NCI-H1105 (cell line): ENCODE measurements at regions not wholly inside any gene's neighbourhood (a gene's known extent, or its start where the extent isn't known, plus 50 kb on each side); places are given as distances from the start of the nearest gene placed in this dataset.
"Not testable (repeated sequence)": the region's sequence is repeated elsewhere in the genome, so short reads cannot be mapped to it uniquely, and the experiment has no call there.

Source experiments
- DNase-seq: peaks from one replicate; lab custom pipeline; 2025; lab: John Stamatoyannopoulos, UW

GRCh38 chr4:31016322-31017061 lies 296.3 kb downstream of the PCDH7 start:
- no peak for DNase-seq

DNA sequence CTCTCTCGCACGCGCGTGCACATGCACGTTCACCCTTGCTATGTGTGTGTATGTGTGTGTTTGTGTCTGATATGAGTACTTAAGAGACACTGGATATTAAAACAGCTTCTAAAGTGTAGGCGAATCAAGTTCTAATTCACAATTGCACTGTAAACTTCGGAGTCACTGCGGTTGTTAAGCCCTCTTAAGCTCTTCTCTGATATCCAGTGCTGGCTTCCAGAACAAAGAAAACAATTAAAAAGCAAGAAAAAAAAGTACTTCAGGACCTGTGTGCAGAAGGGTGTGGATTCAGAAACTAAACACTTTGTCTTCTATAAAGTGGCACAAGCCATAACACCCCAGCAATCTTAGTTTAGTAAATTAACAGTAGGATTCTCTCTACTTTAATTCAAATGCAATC lies 300.2 kb downstream of the PCDH7 start:
- no peak for DNase-seq

GRCh38 chr4:31021008-31021407 lies 300.8 kb downstream of the PCDH7 start:
- DNase-seq: no peak

DNA sequence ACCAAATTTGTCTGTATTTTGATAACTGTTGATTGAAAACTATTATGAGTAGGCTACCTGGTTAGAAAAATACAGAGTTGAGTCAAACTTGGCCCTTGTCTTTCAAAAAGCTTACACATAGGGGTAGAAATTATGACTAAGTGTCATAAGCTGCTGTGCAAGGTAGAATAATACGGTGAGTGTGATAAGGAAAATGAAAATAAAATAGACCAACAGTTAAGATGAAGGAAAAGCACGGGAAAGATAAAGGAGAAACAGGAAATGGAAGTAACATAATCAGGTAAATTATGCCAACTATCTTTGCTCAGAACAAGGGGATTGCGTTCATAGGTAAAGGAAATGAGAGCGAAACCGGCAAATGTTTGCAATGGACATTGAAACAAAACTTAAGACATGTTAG lies 302.5 kb downstream of the PCDH7 start:
- DNase-seq: no peak

GRCh38 chr4:31023109-31023508 lies 302.9 kb downstream of the PCDH7 start:
- DNase-seq: no peak

GRCh38 chr4:31023742-31024141 lies 303.6 kb downstream of the PCDH7 start:
- no peak for DNase-seq

- DNase-seq: not testable (repeated sequence)
Measured at GRCh38 chr4:31024781-31025180, 304.6 kb downstream of the PCDH7 start.

DNA sequence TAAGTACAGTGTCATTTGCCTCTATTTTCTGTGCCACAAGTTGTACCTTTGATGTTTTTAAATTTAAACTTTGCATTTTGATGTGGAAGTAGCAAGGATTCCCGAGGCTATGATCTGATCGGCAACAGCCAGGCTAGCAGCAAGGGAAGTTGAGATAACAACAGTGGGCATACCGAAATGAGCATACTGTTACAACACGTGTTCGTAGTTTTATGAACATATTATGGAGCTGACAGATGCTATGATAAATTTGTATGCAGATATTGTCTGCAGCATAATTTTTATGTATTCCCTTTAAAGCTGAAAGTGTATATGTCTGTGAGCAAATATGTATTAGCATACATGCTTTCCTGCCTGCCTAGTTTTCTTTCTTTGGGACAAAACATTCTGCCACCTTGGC lies 306.1 kb downstream of the PCDH7 start:
- no peak for DNase-seq

- DNase-seq: no peak
Measured at GRCh38 chr4:31034550-31034949, 314.4 kb downstream of the PCDH7 start.

DNA sequence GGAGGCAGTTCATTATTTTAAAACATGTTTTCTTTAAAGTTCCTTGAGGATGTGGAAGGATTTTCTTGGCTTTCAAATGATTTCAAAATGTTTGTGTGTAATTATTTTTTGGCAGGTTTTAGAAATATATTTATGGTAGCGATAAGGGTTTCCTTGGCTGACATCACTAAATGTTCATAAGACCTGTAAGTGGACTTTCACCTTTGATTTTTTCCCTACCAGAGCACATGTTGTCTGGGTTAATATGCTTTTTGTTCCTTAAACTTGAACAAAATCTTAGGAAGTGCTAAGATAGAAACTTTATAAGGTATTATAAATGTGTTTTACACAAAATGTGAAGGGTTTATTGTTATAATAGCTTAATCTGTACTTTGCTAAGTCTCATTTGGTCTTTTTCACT lies 315.6 kb downstream of the PCDH7 start:
- no peak for DNase-seq

GRCh38 chr4:31037703-31038102 lies 317.5 kb downstream of the PCDH7 start:
- DNase-seq: no peak

- no peak for DNase-seq
Measured at GRCh38 chr4:31039382-31039781, 319.2 kb downstream of the PCDH7 start.

- DNase-seq: no peak
Measured at GRCh38 chr4:31040106-31040505, 319.9 kb downstream of the PCDH7 start.

- no peak for DNase-seq
Measured at GRCh38 chr4:31041385-31041784, 321.2 kb downstream of the PCDH7 start.

DNA sequence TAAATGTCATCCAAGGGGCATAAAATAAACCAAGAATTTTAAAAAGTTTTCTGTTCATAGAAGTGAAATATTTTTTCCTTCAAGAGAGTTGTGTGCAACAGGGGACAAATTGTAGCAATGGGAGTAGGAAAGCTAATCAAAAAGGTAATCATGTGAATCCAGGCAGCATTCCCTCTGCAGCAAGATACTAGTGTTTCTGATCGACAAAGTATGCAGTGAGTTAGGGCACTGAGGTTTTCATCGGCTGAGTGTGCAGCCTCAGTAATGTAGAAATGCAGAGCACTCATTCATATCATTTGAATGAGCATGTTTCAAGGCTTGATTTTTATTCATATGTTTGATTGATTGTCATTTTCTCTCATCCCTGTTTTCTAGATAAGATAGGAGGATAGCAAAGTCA lies 321.7 kb downstream of the PCDH7 start:
- DNase-seq: no peak

GRCh38 chr4:31043382-31044062 lies 323.4 kb downstream of the PCDH7 start:
- no peak for DNase-seq

GRCh38 chr4:31045151-31045550 lies 325.0 kb downstream of the PCDH7 start:
- no peak for DNase-seq

- no peak for DNase-seq
Measured at GRCh38 chr4:31045724-31046318, 325.7 kb downstream of the PCDH7 start.

- DNase-seq: no peak
Measured at GRCh38 chr4:31051151-31051550, 331.0 kb downstream of the PCDH7 start.

GRCh38 chr4:31051565-31051964 lies 331.4 kb downstream of the PCDH7 start:
- DNase-seq: no peak

- no peak for DNase-seq
Measured at GRCh38 chr4:31052519-31052918, 332.4 kb downstream of the PCDH7 start.

GRCh38 chr4:31053451-31053850 lies 333.3 kb downstream of the PCDH7 start:
- DNase-seq: no peak

DNA sequence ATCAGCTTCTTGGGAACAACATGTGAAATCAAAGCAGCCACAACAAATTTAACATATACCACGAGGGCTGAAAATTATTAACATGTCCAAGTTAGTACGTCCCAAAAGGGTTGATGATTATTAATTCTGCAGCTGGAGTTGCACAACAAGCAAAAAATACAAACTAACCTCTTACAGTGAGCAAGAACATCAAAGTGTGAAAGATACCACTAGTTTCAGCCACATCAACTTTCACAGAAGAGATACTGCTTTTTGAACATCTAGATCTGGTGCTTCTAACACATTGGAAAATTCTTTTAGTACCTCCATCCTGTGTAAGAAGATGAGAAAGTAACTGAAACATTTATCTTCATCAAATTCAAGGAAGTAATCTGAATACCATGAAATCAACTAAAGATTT lies 334.1 kb downstream of the PCDH7 start:
- DNase-seq: no peak
